ENCODE measurements at regions not wholly inside any gene's neighbourhood (a gene's known extent, or its start where the extent isn't known, plus 50 kb on each side); places are given as distances from the start of the nearest gene placed in this dataset.

- no peak for TF ChIP-seq CTCF (conservative IDR thresholded peaks at IDR 0.05; ENCODE audit: low read depth, low read length)
- H3K4me3 ChIP-seq (ENCODE audit: low read depth, low read length), result no peak overlapping the region
- peak; percentile 6 for DNase-seq (ENCODE audit: low read depth)
Observed at GRCh38 chr4:184896868-184897715, 71.3 kb upstream of the ACSL1 start.

- peak; percentile 22 for DNase-seq (ENCODE audit: low read depth)
- no peak overlapping the region for H3K4me3 ChIP-seq (ENCODE audit: low read depth, low read length)
- no peak for TF ChIP-seq CTCF (conservative IDR thresholded peaks at IDR 0.05; ENCODE audit: low read depth, low read length)
Observed at GRCh38 chr4:184897895-184898294, 72.1 kb upstream of the ACSL1 start.

- TF ChIP-seq CTCF (conservative IDR thresholded peaks at IDR 0.05; ENCODE audit: low read depth, low read length), result no peak
- H3K4me3 ChIP-seq (ENCODE audit: low read depth, low read length), result no peak overlapping the region
- DNase-seq (ENCODE audit: low read depth), result no peak
Observed at GRCh38 chr4:184898793-184899192, 73.0 kb upstream of the ACSL1 start.

- no peak overlapping the region for H3K4me3 ChIP-seq (ENCODE audit: low read depth, low read length)
- TF ChIP-seq CTCF (conservative IDR thresholded peaks at IDR 0.05; ENCODE audit: low read depth, low read length), result no peak
- DNase-seq (ENCODE audit: low read depth), result peak; percentile 6
Observed at GRCh38 chr4:184899261-184900134, 73.7 kb upstream of the ACSL1 start.

- H3K4me3 ChIP-seq (ENCODE audit: low read depth, low read length), result no peak overlapping the region
- no peak for DNase-seq (ENCODE audit: low read depth)
- TF ChIP-seq CTCF (conservative IDR thresholded peaks at IDR 0.05; ENCODE audit: low read depth, low read length), result no peak
Observed at GRCh38 chr4:184900184-184900583, 74.4 kb upstream of the ACSL1 start.

- H3K4me3 ChIP-seq (ENCODE audit: low read depth, low read length), result no peak overlapping the region
- no peak for DNase-seq (ENCODE audit: low read depth)
- TF ChIP-seq CTCF (conservative IDR thresholded peaks at IDR 0.05; ENCODE audit: low read depth, low read length), result no peak
Observed at GRCh38 chr4:184902550-184902949, 76.8 kb upstream of the ACSL1 start.
